CD4-positive, alpha-beta T cell treated with Interleukin-15 for 4 hours (primary cell): ENCODE measurements at regions not wholly inside any gene's neighbourhood (a gene's known extent, or its start where the extent isn't known, plus 50 kb on each side); places are given as distances from the start of the nearest gene placed in this dataset.
"Not testable (repeated sequence)": the region's sequence is repeated elsewhere in the genome, so short reads cannot be mapped to it uniquely, and the experiment has no call there.

Experiments used
- DNase-seq: peaks from one replicate; pipeline ENCODE4 v3.0.0-alpha.2; 2020; ENCODE audit warnings: low spot score

DNA sequence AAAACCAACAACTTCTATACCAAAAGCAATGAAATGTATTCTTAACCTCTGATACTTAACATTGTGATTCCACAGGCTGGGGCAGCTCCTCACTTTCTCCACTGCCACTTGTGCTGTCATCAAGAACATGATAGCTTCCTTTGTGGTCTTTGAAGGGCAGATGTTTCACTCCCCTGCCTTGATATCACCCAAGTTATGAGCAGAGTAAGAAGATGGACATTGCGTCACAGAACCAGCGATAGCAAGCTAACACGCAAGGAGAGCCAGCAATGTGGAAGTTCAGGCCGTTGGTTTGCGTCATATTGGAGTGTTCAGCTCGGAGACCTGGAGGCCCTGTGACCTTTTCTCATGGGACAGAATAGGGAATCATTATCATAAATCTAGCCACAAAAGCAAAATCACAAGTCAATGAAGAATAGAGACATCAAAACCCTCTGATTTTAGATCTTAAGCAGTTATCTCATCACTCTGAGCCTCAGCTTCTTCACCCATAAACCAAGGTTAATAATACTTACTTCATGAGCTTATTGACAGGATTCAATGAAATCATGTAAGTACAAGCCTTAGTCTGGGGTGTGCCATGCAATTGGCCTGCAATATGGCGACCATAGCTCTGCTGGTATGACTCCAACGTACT lies 183.8 kb upstream of the THBS1 start:
- DNase-seq, result no peak

DNA sequence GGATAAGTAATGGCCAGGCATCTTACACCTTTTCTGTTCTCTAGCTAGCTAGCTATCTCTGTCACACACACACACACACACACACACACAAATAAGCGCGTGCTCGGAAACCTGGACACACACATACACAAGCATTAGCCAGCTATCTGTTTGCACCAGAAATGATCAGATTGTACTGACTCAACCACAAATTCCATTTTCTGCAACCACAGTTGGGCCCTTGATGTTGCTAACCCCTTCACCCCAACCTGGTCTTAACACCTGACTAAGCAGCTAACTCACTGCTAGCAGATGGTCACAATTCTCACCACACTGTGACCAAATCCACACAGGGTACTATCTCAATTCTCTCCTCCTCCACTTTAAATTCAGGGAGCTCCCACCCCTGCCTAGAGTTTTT lies 183.0 kb upstream of the THBS1 start:
- no peak for DNase-seq

DNA sequence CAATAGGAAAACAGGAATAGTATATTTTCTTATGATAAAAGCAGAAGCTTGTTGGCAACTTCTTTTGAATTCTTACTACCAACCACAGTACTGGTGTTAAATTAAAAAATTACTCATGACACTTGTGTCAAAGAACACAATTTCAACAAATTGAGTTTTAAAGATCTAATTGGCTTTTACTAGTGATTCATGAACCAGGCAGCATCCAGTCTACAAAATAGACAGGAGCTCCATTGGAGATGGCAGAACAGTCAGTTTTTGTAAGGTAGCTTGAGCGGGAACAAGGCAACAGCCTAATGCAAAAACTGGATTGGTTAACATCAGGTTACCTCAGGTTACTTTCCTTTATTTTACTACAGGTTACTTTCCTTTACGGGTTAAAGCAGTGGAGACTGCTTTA lies 181.3 kb upstream of the THBS1 start:
- no peak for DNase-seq

DNA sequence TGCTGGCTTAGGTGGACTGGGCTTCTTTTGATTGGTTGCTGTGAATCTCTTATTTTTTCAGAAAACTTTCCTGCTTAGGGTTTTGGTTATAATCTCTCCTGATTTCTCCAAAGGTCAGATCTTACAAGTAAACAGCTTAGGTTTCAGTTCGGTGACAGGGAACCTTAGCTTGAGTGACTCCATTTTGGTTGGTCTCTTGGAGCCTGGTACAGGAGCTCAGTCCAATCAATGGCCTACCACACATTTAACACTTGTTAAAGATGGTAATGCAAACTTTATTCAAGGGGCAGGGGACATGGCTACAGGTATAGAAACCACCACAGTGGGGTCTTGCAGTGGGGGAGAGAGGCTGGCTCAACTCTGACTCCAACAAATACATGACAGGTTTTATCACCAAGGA lies 180.9 kb upstream of the THBS1 start:
- no peak for DNase-seq

DNA sequence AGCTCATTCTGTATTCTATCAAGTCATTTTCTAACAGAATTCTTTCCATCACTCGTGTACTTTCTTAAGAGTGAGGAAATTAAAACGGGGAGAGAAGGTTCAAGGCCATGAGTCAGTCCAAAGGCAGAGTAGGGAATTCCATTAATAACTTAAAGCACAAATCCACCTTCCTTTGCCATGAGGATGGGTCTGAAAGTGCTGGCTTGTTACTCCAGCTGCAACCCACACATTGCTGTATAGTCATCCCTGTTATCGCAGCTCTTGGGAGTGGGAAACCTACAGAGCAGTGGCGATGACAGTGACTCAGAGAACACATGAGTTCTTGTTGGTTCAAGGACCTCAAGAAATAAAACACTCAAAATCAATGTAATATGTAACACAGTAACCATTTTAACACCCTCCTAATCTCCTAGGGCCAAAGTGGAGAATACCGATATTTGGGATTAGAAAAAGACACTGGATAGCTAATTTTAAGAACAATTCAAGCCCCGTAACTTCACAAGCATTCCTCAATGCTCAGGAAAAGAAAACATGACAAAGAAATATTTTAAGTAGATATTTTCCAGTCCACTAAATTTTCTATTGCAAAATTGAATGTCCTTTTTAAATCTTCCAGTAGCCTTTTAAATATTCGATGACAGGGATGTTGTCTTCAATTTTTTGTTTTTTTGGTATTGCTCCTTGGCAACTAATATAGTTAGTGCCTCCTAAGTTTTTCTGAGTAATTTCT lies 179.9 kb upstream of the THBS1 start:
- DNase-seq, result no peak

DNA sequence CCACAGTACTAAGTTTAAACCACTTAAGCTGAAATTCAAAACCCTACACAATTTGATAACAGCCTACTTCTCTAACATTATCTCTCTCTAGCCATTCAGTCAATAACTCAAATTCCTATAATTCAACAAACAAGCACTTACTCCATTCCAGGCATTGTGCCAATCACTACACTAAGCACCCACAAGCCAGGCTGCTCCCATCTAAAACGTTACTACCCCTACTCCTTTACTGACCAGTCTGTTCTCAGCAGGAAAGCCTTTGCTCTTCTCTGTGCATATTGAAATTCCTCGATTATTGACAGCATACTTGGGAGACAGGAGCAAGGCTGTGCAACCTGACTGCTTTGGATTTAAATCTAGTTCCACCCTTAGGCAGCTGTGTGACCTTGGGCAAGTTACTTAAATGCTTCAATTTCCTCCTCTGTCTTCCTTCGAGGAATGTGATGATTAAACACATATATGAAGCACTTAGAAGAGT lies 177.2 kb upstream of the THBS1 start:
- no peak for DNase-seq

DNA sequence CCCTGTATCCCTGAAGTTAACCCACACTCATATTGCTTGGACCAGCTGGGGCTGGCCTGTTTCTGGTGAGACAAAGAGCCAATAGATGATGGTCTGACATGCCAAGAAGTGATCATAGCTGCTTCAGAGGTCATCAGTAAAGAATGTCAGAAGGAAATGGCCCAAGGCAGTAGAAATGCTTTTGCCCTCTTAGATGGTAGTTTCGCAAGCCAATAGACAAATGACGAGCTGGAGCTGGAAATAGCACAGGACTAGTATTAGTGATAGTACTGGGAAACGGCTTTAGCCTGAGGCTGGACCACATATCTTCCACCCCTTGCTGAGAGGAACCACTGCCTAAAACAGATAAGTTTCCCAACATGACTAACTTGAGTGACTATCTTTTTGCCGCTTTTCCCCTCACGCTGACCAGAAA lies 176.1 kb upstream of the THBS1 start:
- no peak for DNase-seq

DNA sequence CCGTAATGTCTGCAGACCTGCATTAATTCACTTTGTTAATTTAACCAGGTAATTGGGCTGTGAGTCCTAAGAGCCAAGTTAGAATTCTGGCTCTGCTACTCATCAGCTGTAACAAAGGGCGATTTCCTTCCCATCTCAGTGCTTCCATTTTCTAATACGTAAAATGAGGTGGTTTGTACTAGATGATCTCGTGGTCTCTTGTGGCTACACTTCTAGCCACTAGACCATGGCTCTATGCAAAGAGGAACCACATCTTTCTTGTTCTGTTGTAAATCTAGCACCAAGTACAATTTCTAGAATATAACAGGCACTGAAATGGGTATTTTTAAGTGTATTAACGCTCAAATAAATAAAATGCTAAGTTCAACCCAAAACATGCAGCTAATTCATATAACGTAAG lies 174.4 kb upstream of the THBS1 start:
- no peak for DNase-seq

DNA sequence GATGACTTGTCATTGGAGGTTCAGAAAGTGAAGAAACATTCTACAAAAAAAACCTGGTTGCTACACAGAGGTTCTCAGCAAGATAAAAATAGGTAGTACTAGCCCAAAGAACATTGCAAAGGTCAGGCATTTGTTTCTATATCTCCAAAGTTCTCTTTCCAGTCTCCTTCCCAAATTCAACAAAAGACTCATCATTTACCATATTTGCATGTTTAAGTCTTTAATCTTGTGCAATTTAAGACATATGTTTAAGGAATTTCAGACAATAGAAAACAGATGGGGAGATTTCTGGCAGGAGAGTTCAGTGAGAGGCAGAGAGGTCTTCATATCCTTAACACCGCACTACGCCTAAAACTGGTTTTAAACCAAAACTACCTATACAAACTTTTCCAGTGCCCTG lies 173.8 kb upstream of the THBS1 start:
- DNase-seq, result no peak

DNA sequence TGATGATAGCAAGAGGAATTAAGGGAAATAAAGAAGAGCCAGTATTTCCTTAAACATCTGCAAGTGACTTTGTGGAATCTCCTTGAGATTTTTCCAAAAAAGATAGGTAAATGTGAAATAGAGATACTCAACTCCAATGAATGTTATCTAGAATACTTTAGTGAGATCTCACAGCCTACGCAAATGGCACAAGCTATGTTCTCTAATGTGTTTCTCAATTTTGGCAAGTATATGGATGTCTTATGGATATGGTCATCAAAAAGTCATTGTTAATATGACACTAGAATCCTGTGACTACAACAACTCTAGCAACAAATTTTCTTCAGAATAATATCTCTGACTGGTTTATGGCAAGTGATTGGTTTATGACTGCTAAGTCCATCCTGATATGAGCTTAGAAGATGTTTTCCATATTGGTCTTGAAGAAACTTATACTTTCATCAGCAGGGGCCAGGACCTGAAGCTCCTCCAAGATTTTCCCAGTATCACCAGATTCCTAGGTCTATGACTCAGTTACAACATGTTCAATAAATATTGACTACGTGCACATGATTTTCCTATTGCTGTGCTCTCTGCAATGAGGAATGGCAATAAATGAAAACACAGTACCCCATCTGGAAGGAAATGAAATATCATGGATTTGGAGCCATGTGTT lies 170.9 kb upstream of the THBS1 start:
- DNase-seq, result no peak

DNA sequence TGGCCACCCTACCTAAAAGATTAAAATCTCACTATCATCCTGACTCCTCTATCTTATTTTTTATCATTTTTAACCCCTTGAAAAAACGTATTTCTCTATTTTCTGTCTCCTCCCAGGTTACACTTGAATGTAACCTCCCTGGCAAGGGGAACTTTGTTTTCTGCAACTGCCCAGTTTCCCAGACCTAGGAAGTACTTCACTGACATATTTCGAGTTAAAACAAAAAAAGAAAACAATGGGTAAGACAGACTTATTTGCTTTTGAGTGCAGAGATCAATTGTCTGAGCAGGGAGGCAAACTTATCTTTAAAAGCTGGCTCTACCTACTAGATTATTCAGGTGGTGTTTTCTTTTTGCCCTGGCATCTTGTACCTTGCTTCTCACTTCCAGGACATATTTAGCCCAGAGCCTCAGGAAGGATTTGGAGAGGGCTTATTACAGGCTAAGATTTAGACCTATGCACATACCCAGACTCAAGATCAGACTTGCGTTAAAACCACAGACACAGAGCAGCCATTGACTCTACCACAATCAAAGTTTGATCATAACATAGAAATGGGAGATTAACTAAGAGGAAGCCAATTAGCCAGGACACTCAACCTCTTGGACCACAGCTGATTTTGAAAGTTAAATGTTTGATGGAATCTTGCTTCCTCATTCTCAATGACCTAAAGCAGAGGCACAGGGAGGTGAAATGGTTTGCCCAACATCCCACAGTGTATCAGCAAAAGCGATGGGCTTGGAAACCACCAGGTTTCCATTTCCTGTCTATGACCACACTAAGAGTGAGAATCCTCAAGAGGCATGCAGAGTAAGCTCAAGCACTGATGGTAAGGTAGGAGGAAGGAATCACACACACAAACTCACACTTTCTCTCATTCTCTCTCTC lies 169.5 kb upstream of the THBS1 start:
- no peak for DNase-seq

DNA sequence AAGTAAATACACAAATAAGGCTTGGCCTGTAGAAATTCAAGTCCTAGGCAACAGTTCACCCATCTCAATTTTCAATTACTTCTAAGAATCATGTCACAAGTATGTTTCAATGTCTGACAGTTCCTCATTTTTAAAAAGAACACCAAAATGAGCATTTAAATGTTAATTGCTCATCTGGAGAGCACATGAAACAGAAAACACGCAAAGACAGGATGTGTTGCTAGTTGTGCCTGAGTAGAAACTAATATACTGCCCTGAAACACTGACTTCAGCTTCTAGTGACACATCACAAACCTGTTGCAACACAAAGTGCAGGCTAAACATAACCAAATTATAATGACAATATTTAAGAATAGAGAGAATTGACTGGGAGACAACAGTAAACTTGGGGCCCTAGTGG lies 167.3 kb upstream of the THBS1 start:
- DNase-seq, result no peak

DNA sequence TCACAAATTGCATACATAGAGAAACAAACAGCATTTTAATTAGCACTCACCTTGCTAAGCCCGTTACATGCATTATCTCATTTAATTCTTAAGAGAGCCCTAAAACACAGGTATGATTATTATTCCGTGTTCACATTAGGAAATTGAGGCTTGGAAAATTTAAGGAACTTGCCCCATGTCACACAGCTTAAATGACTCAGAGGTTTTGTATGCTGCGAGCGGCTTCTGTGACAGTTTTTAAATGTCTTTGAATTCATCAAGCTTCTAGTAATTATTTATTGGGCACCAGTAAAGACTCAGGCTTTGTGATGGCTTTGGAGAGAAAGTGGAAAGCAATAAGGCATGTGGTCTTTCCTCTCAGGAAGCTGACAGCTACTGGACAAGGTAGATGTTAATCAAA lies 166.7 kb upstream of the THBS1 start:
- no peak for DNase-seq

DNA sequence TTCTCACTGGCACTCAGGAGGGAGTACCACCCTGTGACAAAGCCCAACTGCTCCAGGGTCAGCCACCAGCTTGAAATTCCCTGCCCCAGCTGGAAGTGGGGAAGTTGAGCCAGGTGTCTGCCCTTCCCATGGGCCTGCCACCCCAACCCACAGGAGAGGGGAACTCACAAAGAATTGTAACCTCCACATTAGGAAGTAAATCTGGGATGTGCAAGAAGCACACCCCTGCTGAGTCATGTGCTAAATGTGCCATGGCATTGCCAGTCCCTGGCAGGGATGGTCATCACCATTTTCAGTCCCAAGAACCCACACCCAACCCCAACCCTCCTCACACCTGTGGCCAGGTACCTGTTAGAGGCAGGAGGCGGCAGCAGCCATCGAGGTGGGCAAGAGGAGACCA lies 165.2 kb upstream of the THBS1 start:
- no peak for DNase-seq

DNA sequence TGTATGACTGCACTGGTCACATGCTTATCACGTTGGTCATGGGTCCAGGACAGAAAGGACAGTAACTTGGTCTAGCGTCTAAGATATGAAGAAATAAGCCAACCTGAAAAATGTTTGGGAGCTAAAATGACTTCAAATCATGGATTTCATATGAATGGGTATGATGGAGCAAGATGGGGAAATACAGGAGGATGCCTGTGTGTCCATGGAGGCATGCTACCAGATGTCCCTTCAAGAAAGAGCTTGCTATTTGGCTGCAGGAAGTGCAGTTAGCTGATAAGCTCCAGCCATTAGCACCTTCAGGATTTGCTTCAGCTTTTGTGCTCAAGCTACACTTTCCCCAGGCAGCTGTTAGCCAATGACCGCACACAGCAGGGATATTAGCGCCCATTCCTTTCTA lies 164.6 kb upstream of the THBS1 start:
- no peak for DNase-seq

DNA sequence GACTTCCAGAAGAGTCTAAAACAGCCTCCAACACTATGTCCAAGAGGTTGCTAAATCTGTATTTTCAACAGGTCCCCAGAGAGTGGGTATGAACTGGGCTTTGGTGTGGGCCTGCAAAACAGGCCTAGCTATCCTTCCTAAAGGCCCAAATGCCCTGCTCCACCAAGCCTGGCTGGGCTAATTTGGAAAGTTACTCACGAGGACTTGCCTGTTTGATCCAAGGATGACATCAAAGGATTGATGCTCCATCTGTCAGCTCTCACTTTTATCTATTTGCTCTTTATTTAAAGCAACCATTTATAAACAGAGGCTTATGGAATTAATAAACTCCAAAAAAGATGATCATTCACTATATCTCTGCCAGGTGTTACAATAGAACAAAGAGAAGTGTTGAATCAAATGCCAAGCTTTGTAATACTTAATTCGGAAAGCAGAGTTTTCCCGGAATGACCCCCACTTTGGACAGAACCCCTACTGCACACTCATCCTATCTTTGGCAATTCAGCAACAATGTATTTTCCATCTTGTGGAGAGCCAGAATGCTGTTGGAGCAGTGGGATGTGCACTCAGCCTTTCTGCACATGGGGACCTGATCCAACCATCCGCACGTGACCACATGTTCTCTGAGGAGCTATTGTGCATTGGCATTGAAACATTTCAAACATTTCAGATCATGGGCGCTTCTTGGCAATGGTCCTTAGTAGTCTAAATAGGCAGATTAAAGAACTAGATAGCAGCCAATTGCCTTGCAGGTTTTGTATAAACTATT lies 163.3 kb upstream of the THBS1 start:
- DNase-seq, result no peak

DNA sequence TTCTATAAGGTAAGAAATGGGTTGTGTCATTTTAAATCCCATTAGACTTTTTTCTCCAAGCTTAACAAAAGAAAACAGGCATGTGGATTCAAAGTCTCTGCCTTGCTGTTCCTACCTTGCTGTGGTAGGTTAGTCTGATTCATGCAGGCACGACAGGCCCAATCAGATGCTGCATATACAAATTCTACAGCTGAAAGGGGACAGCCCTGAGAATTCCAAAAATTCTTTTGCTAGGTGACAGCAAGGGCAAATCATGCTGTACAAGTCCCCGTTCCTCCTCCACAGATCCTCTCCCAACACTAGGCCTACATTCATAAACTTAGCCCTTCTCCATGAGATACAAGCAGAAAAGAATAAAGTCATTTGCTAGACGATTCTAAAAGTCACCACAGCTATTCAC lies 161.2 kb upstream of the THBS1 start:
- no peak for DNase-seq

DNA sequence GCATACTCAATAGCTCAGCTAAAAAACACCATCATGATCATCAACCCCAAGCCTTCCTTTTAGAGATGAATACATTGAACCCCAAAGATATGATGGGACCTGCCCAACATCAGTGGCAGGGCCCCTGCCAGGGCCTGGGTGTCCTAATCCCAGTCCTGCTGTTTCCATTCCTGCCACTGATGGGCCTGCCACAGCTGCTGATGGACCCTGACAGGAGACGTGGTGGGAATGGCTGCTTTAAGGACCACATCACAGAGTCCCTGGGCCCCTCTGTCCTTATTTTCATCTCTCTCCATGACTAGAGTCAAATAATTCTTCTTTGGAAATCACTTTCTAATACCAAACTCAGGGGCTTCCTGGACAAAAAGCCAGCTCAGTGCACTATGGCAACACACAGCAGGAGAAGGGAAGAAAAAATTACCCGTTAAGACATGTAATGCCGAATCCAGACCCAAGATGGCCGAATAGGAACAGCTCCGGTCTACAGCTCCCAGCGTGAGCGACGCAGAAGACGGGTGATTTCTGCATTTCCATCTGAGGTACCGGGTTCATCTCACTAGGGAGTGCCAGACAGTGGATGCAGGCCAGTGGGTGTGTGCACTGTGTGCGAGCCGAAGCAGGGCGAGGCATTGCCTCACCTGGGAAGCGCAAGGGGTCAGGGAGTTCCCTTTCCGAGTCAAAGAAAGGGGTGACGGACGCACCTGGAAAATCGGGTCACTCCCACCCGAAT lies 160.6 kb upstream of the THBS1 start:
- not testable (repeated sequence) for DNase-seq

DNA sequence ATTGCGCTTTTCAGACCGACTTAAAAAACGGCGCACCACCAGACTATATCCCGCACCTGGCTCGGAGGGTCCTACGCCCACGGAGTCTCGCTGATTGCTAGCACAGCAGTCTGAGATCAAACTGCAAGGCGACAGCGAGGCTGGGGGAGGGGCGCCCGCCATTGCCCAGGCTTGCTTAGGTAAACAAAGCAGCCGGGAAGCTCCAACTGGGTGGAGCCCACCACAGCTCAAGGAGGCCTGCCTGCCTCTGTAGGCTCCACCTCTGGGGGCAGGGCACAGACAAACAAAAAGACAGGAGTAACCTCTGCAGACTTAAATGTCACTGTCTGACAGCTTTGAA lies 160.1 kb upstream of the THBS1 start:
- not testable (repeated sequence) for DNase-seq

DNA sequence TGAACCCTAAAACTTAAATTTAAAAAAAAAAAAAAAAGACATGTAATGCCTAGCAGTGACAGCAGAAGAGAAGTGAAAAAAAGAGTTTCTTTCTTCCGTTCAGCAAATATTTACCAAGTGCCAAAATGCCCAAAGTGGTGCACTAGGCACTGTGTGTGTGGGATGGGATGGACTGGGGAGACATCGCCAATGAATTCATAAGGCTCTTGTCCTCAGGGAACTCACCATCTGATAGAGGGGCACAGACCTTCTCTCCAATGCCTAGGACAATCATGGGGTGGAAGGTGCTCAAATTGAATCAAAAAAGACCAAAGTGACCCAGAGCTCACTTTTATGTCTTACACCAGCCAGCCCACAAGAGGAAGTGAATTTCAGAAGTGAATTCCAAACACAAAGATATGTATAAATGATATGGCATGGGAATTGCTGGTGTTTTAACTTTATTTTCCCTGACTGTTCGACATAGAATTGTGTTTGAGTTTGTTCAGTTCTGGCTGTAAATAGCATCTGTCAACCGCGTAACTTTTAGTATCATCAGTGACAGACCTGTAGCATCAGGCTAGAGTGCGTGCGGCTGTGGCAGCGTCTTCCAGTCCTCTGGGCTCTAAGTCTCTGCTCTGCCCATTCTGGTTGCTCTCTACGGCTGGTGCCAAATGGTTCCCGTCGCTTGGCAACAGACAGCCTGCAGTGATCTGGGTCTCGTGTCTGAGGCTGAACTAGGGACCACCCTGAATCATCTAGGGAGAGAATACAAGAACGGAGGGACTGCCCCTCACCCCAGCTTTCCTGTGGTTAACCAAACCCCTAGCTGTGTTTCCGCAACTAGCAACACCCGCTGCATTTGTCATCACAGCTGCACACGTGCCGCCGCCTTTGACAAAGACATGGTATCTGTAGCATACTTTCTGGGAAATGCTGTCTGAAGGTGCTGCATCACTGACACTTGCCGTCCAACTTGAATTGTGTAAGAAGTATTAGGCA lies 154.0 kb upstream of the THBS1 start:
- peak; percentile 70 for DNase-seq
